Neural progenitor cell (in vitro differentiated cells): ENCODE measurements at regions not wholly inside any gene's neighbourhood (a gene's known extent, or its start where the extent isn't known, plus 50 kb on each side); places are given as distances from the start of the nearest gene placed in this dataset.

ENCODE experiments used
- EZH2 ChIP-seq: fragments of 200-600 bp; sonication (generic); IDR thresholded peaks from 2 replicates; pipeline ENCODE4 v1.6.1; 2017; ENCODE audit warnings: antibody characterized with exemption, mild to moderate bottlenecking, moderate library complexity
- EZH2phosphoT487 ChIP-seq: fragments of 200-600 bp; sonication (generic); IDR thresholded peaks from 2 replicates; pipeline ENCODE4 v1.6.1; 2017; ENCODE audit warnings: antibody characterized with exemption
- TF ChIP-seq, protein P1 (sequence below): fragments of 200-600 bp; sonication (generic); IDR thresholded peaks from 2 replicates; pipeline ENCODE4 v1.5.1; 2017; ENCODE audit warnings: antibody characterized with exemption, mild to moderate bottlenecking

DNA sequence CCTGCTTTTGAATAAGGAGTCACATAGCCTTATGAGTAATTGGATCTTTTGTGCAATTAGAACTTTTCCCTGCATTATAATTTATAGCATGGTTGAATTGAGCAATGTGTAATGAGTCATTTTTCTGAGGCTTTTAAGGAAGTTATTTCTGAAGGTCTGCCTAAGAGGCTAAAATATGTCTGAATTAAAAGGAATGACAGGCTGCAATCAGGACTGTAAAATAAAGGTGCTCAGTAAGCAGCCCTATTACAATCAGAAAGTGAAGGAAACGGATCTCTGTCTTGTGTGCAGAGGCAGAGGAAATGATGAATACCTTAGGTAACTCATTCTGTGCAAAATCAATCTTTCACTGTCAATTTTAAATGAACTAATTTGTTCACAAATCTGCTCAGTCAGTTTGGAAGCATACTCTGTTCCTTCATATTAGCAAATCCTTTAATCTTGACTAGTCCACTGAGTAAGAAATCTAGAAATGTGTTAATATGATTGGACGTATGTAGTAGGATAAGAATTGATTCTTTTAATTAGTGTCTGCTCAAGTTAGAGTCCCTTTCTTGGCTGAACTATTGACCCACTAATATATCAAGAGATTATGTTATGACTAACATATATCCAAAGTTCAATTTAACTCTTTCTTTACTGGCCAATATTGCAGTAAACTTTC, 290.1 kb downstream of the ZIC1 start:
- TF ChIP-seq, protein P1, sequence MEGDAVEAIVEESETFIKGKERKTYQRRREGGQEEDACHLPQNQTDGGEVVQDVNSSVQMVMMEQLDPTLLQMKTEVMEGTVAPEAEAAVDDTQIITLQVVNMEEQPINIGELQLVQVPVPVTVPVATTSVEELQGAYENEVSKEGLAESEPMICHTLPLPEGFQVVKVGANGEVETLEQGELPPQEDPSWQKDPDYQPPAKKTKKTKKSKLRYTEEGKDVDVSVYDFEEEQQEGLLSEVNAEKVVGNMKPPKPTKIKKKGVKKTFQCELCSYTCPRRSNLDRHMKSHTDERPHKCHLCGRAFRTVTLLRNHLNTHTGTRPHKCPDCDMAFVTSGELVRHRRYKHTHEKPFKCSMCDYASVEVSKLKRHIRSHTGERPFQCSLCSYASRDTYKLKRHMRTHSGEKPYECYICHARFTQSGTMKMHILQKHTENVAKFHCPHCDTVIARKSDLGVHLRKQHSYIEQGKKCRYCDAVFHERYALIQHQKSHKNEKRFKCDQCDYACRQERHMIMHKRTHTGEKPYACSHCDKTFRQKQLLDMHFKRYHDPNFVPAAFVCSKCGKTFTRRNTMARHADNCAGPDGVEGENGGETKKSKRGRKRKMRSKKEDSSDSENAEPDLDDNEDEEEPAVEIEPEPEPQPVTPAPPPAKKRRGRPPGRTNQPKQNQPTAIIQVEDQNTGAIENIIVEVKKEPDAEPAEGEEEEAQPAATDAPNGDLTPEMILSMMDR, result no peak
- TF ChIP-seq EZH2 (no peak), EZH2phosphoT487 (no peak)
